OCI-LY1 (cell line): ENCODE measurements at regions not wholly inside any gene's neighbourhood (a gene's known extent, or its start where the extent isn't known, plus 50 kb on each side); places are given as distances from the start of the nearest gene placed in this dataset.

Experiments
- H2AFZ ChIP-seq: fragments of 200-600 bp; sonication (generic), shearing (Covaris generic); 2 replicates; pipeline ENCODE4 v1.6.0; 2014; ENCODE audit warnings: antibody characterized with exemption, mild to moderate bottlenecking, low read length
- H3F3A ChIP-seq: fragments of 200-600 bp; sonication (generic), shearing (Covaris generic); 2 replicates; pipeline ENCODE4 v1.6.0; 2014; ENCODE audit warnings: mild to moderate bottlenecking, antibody characterized with exemption, low read length, moderate library complexity; ENCODE audit not compliant: insufficient read depth
- H3K27ac ChIP-seq: fragments of 200-600 bp; sonication (generic); 2 replicates; pipeline ENCODE4 v1.5.1; 2014; ENCODE audit warnings: low read length, mixed run types, mild to moderate bottlenecking, low read depth; ENCODE audit not compliant: poor library complexity, severe bottlenecking
- H3K27me3 ChIP-seq: fragments of 200-600 bp; sonication (generic); 2 replicates; pipeline ENCODE4 v1.6.0; 2014; ENCODE audit warnings: antibody characterized with exemption, mild to moderate bottlenecking, low read length, moderate library complexity; ENCODE audit not compliant: insufficient read depth
- H3K36me3 ChIP-seq: fragments of 200-600 bp; sonication (generic); 2 replicates; pipeline ENCODE4 v1.6.1; 2014; ENCODE audit warnings: mild to moderate bottlenecking, antibody characterized with exemption, low read length, moderate library complexity, mixed read lengths; ENCODE audit not compliant: insufficient read depth
- H3K4me1 ChIP-seq: fragments of 200-600 bp; sonication (generic); 2 replicates; pipeline ENCODE4 v1.5.1; 2014; ENCODE audit warnings: mild to moderate bottlenecking, low read length, moderate library complexity; ENCODE audit not compliant: insufficient read depth, severe bottlenecking
- H3K4me2 ChIP-seq: fragments of 200-600 bp; sonication (generic), shearing (Covaris generic); 2 replicates; pipeline ENCODE4 v1.6.1; 2014; ENCODE audit warnings: low read length
- H3K4me3 ChIP-seq: fragments of 200-600 bp; sonication (generic); 2 replicates; pipeline ENCODE4 v1.5.1; 2014; ENCODE audit warnings: low read length, low read depth, mild to moderate bottlenecking, mixed read lengths; ENCODE audit not compliant: poor library complexity, severe bottlenecking
- H3K79me2 ChIP-seq: fragments of 200-600 bp; shearing (Covaris generic); 2 replicates; pipeline ENCODE4 v1.6.1; 2016; ENCODE audit warnings: mixed run types, low read length, mixed read lengths; ENCODE audit not compliant: insufficient read depth
- H3K9ac ChIP-seq: fragments of 200-600 bp; sonication (generic), shearing (Covaris generic); 2 replicates; pipeline ENCODE4 v1.6.1; 2014; ENCODE audit warnings: mild to moderate bottlenecking, low read length, mixed read lengths
- H3K9me2 ChIP-seq: fragments of 200-600 bp; sonication (generic), shearing (Covaris generic); 2 replicates; pipeline ENCODE4 v1.6.1; 2014; ENCODE audit warnings: low read depth, mild to moderate bottlenecking, low read length, mixed read lengths
- H3K9me3 ChIP-seq: fragments of 200-600 bp; shearing (Covaris generic); 2 replicates; pipeline ENCODE4 v1.6.1; 2014; ENCODE audit warnings: low read length, mixed read lengths
- H4K20me1 ChIP-seq: fragments of 200-600 bp; sonication (generic), shearing (Covaris generic); 2 replicates; pipeline ENCODE4 v1.6.0; 2016; ENCODE audit warnings: mild to moderate bottlenecking, low read length; ENCODE audit not compliant: insufficient read depth
- EZH2 ChIP-seq: fragments of 200-600 bp; sonication (generic), shearing (Covaris generic); IDR thresholded peaks from 2 replicates; pipeline ENCODE4 v1.8.0; 2017; ENCODE audit warnings: borderline replicate concordance, mixed run types, mild to moderate bottlenecking, antibody characterized with exemption, low read length, moderate library complexity, mixed read lengths
- TF ChIP-seq, protein P1 (sequence below): fragments of 200-600 bp; sonication (generic), shearing (Covaris generic); IDR thresholded peaks from 2 replicates; pipeline ENCODE4 v1.5.1; 2017; ENCODE audit warnings: mild to moderate bottlenecking, antibody characterized with exemption, low read length, moderate library complexity, mixed read lengths

GRCh38 chr1:232388363-232388762, 241.6 kb downstream of the SIPA1L2 start:
- no peaks in the 10 kb centered on the region for H3K79me2 ChIP-seq
- no peaks in the 10 kb centered on the region for H3K9me3 ChIP-seq
- no peaks in the 10 kb centered on the region for H4K20me1 ChIP-seq
- H3K9me2 ChIP-seq, result no peaks in the 10 kb centered on the region
- H3K36me3 ChIP-seq, result no peaks in the 10 kb centered on the region
- no peaks in the 10 kb centered on the region for H3K27me3 ChIP-seq
- no peak overlapping the region for H3K4me2 ChIP-seq
- no peak overlapping the region for H2AFZ ChIP-seq
- TF ChIP-seq, protein P1, sequence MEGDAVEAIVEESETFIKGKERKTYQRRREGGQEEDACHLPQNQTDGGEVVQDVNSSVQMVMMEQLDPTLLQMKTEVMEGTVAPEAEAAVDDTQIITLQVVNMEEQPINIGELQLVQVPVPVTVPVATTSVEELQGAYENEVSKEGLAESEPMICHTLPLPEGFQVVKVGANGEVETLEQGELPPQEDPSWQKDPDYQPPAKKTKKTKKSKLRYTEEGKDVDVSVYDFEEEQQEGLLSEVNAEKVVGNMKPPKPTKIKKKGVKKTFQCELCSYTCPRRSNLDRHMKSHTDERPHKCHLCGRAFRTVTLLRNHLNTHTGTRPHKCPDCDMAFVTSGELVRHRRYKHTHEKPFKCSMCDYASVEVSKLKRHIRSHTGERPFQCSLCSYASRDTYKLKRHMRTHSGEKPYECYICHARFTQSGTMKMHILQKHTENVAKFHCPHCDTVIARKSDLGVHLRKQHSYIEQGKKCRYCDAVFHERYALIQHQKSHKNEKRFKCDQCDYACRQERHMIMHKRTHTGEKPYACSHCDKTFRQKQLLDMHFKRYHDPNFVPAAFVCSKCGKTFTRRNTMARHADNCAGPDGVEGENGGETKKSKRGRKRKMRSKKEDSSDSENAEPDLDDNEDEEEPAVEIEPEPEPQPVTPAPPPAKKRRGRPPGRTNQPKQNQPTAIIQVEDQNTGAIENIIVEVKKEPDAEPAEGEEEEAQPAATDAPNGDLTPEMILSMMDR, result no peak
- TF ChIP-seq EZH2, result no peak
- H3K9ac ChIP-seq, result no peak overlapping the region
- no peaks in the 10 kb centered on the region for H3F3A ChIP-seq
- no peak overlapping the region for H3K27ac ChIP-seq
- H3K4me3 ChIP-seq, result no peak overlapping the region
- no peaks in the 10 kb centered on the region for H3K4me1 ChIP-seq

DNA sequence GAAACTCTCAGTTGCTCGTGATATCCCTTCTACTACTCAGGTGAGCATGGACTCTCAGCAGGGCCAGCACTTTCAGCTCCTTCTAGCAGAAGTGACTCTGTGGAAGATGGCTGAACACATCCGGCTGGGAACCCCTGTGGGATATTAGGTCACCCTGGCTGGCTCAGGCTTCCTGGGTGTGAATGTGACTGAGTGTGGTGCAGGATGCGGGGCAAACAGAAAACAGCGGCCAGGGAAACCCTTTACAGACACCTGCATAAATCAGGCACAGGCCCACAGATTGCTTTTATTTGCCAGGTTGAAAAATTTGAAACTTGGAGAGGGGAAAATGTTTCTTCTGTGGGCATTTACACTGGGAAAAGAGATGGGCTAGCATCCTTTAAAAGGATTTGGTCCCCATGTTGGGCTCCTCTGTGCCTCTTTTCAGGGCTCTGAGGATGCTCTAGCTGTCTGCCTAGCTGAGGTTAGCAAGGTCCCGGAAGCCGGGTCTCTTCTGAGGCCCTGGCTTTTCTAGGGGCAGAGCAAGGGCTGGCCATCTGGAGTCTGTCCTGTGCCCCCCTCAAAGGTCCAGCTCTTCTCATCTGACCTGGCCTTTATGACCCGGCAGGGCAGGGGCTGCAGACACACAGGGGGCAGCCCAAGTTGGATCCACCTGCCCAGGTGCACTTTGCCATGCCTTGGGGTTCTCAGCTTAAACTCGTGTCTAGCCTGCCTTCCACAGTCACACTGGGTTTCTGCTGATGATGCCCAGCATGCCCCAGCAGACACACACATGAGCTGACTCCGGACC, 243.0 kb downstream of the SIPA1L2 start:
- Histone ChIP-seq H3K9ac (no peak overlapping the region), H3K9me2 (no peaks in the 10 kb centered on the region), H3F3A (no peaks in the 10 kb centered on the region), H3K27ac (no peak overlapping the region), H3K36me3 (no peaks in the 10 kb centered on the region), H3K79me2 (no peaks in the 10 kb centered on the region), H3K4me3 (no peak overlapping the region), H2AFZ (no peak overlapping the region), H3K4me1 (no peaks in the 10 kb centered on the region), H3K27me3 (no peaks in the 10 kb centered on the region), H3K9me3 (no peaks in the 10 kb centered on the region), H4K20me1 (no peaks in the 10 kb centered on the region), H3K4me2 (no peak overlapping the region)
- TF ChIP-seq EZH2, result no peak
- TF ChIP-seq, protein P1, result no peak

- no peak overlapping the region for H3K4me3 ChIP-seq
- TF ChIP-seq EZH2, result no peak
- TF ChIP-seq, protein P1, result no peak
- H2AFZ ChIP-seq, result no peak overlapping the region
- H3K36me3 ChIP-seq, result no peaks in the 10 kb centered on the region
- H3K9me3 ChIP-seq, result no peaks in the 10 kb centered on the region
- H3K9ac ChIP-seq, result no peak overlapping the region
- no peak overlapping the region for H3K4me2 ChIP-seq
- H3K9me2 ChIP-seq, result no peaks in the 10 kb centered on the region
- H3K27ac ChIP-seq, result no peak overlapping the region
- no peaks in the 10 kb centered on the region for H3K27me3 ChIP-seq
- H3F3A ChIP-seq, result no peaks in the 10 kb centered on the region
- H4K20me1 ChIP-seq, result no peaks in the 10 kb centered on the region
- no peaks in the 10 kb centered on the region for H3K79me2 ChIP-seq
- no peaks in the 10 kb centered on the region for H3K4me1 ChIP-seq
These were observed 243.6 kb downstream of the SIPA1L2 start for GRCh38 chr1:232386294-232386693.
